SK-N-SH (cell line): ENCODE measurements at regions not wholly inside any gene's neighbourhood (a gene's known extent, or its start where the extent isn't known, plus 50 kb on each side); places are given as distances from the start of the nearest gene placed in this dataset.

Experiments
- CTCF ChIA-PET: fragments of 300-600, 350-600 bp; formaldehyde crosslinking; extraction: SDS; loops from one replicate; lab custom pipeline; 2021; lab: Yijun Ruan, JAX
- POLR2A ChIA-PET: fragments of 350-600 bp; sonication (Branson Sonifier 250); formaldehyde crosslinking; extraction: SDS; loops from one replicate; lab custom pipeline; 2020; ENCODE audit warnings: antibody characterized with exemption, inconsistent platforms; lab: Yijun Ruan, JAX
- DNase-seq: peaks from one replicate; pipeline ENCODE4 v3.0.0; 2012
- H2AFZ ChIP-seq: fragments of 200-600 bp; sonication (generic); 2 replicates; pipeline ENCODE4 v1.8.1; 2016; ENCODE audit warnings: antibody characterized with exemption, mild to moderate bottlenecking, low read depth
- H3F3A ChIP-seq: fragments of 200-600 bp; sonication (generic); replicated peaks from 2 replicates; pipeline ENCODE3; 2016; ENCODE audit warnings: antibody characterized with exemption, mild to moderate bottlenecking; ENCODE audit not compliant: insufficient read depth
- H3K27ac ChIP-seq, 2 experiments: fragments of 200-500 bp in 1 of 2; fragments of 200-600 bp in 1 of 2; sonication (Bioruptor generic) in 1 of 2; sonication (generic), shearing (Covaris generic) in 1 of 2; 2 replicates each; pipeline versions ENCODE4 v1.5.1 to v1.6.1; 2014 to 2016; ENCODE audit warnings: low read depth in 2 of 2, inconsistent platforms in 1 of 2, low read length in 1 of 2, mild to moderate bottlenecking in 1 of 2, mixed read lengths in 1 of 2
- H3K27me3 ChIP-seq: fragments of 200-600 bp; sonication (generic), shearing (Covaris generic); 2 replicates; pipeline ENCODE4 v1.6.1; 2016; ENCODE audit warnings: mixed run types; ENCODE audit not compliant: insufficient read depth
- H3K36me3 ChIP-seq, 2 experiments: fragments of 200-500 bp in 1 of 2; fragments of 200-600 bp in 1 of 2; sonication (Bioruptor generic) in 1 of 2; sonication (generic) in 1 of 2; replicated peaks in 1 of 2; 2 replicates each; pipeline versions ENCODE3 to v1.5.1; 2014 to 2016; ENCODE audit warnings: low read length in 1 of 2, mild to moderate bottlenecking in 1 of 2; ENCODE audit not compliant: insufficient read depth in 2 of 2, control insufficient read depth in 1 of 2
- H3K4me1 ChIP-seq, 2 experiments: fragments of 200-500 bp in 1 of 2; fragments of 200-600 bp in 1 of 2; sonication (Bioruptor generic) in 1 of 2; sonication (generic), shearing (Covaris generic) in 1 of 2; 2 replicates each; pipeline versions ENCODE4 v1.5.1 to v1.6.1; 2014 to 2016; ENCODE audit warnings: low read depth in 1 of 2, low read length in 1 of 2, mixed run types in 1 of 2; ENCODE audit not compliant: insufficient read depth in 2 of 2, control insufficient read depth in 1 of 2
- H3K4me2 ChIP-seq: fragments of 200-600 bp; sonication (generic), shearing (Covaris generic); 2 replicates; pipeline ENCODE4 v1.6.1; 2017; ENCODE audit warnings: mixed run types
- H3K4me3 ChIP-seq, 2 experiments: fragments of 200-500 bp in 1 of 2; fragments of 200-600 bp in 1 of 2; sonication (Bioruptor generic) in 1 of 2; sonication (generic), shearing (Covaris generic) in 1 of 2; 2 replicates each; pipeline versions ENCODE4 v1.5.1 to v1.8.1; 2014 to 2016; ENCODE audit warnings: low read depth in 2 of 2, inconsistent platforms in 1 of 2, low read length in 1 of 2, mild to moderate bottlenecking in 1 of 2, mixed read lengths in 1 of 2, moderate library complexity in 1 of 2
- H3K79me2 ChIP-seq: fragments of 200-600 bp; sonication (generic); 2 replicates; pipeline ENCODE4 v1.8.1; 2017; ENCODE audit warnings: mild to moderate bottlenecking; ENCODE audit not compliant: insufficient read depth
- H3K9ac ChIP-seq: fragments of 200-600 bp; sonication (generic); 2 replicates; pipeline ENCODE4 v1.6.1; 2017; ENCODE audit warnings: mixed run types
- H3K9me2 ChIP-seq: fragments of 200-600 bp; sonication (generic); 2 replicates; pipeline ENCODE4 v1.6.1; 2017; ENCODE audit warnings: mixed run types
- H3K9me3 ChIP-seq: fragments of 200-600 bp; sonication (generic); 2 replicates; pipeline ENCODE4 v1.6.1; 2017; ENCODE audit warnings: mixed run types, mild to moderate bottlenecking, moderate library complexity
- H4K20me1 ChIP-seq: fragments of 200-600 bp; sonication (generic); 2 replicates; pipeline ENCODE4 v1.6.1; 2017; ENCODE audit warnings: mild to moderate bottlenecking, mixed run types; ENCODE audit not compliant: insufficient read depth
- CHD2 ChIP-seq: fragments of 150-350 bp; IDR thresholded peaks from 2 replicates; pipeline ENCODE4 v1.6.1; 2018; ENCODE audit warnings: low read length; ENCODE audit not compliant: partially characterized antibody
- EP300 ChIP-seq, 2 experiments: IDR thresholded peaks; 2 replicates each; pipeline versions ENCODE4 v1.4.0 to v1.6.1; 2012; ENCODE audit warnings: borderline replicate concordance in 1 of 2, low read depth in 1 of 2, low read length in 1 of 2
- FOXJ3 ChIP-seq: sonication (generic); formaldehyde crosslinking; IDR thresholded peaks from 2 replicates; pipeline ENCODE4 v1.5.1; 2020; ENCODE audit warnings: mild to moderate bottlenecking, missing genetic modification reagents
- FOXM1 ChIP-seq: IDR thresholded peaks from 2 replicates; pipeline ENCODE4 v1.4.0; 2012; ENCODE audit warnings: low read depth, mild to moderate bottlenecking
- MEF2A ChIP-seq: IDR thresholded peaks from 2 replicates; pipeline ENCODE4 v1.4.0; 2012; ENCODE audit warnings: low read depth, borderline replicate concordance
- NFIC ChIP-seq: IDR thresholded peaks from 2 replicates; pipeline ENCODE4 v1.4.0; 2012; ENCODE audit warnings: borderline replicate concordance
- RCOR1 ChIP-seq: fragments of 150-350 bp; IDR thresholded peaks from 2 replicates; pipeline ENCODE4 v1.6.1; 2017; ENCODE audit warnings: antibody characterized with exemption, low read length
- RXRA ChIP-seq: IDR thresholded peaks from 2 replicates; pipeline ENCODE4 v1.4.0; 2012; ENCODE audit warnings: low read depth, mild to moderate bottlenecking, borderline replicate concordance
- TAF1 ChIP-seq: IDR thresholded peaks from 2 replicates; pipeline ENCODE4 v1.6.1; 2012; ENCODE audit warnings: low read depth, mild to moderate bottlenecking, low read length, moderate library complexity, borderline replicate concordance
- YY1 ChIP-seq: IDR thresholded peaks from 2 replicates; pipeline ENCODE4 v1.4.0; 2012; ENCODE audit warnings: low read depth, mild to moderate bottlenecking
- WGBS: methylation state at CpG from one replicate; pipeline ENCODE4 v1.1.6; 2017; ENCODE audit warnings: low lambda C conversion rate; 5-methylcytosine and 5-hydroxymethylcytosine counted together
- TF ChIP-seq, protein P1 (sequence below): IDR thresholded peaks from 2 replicates; pipeline ENCODE4 v1.6.1; 2012; ENCODE audit warnings: mild to moderate bottlenecking, low read depth, low read length, moderate library complexity
- TF ChIP-seq, protein P2 (sequence below): IDR thresholded peaks from 2 replicates; pipeline ENCODE4 v1.4.0; 2012; ENCODE audit warnings: low read depth, borderline replicate concordance
- TF ChIP-seq, protein P3 (sequence below): IDR thresholded peaks from 2 replicates; pipeline ENCODE4 v1.4.0; 2012; ENCODE audit warnings: low read depth
- TF ChIP-seq, protein P4 (sequence below): fragments of 200-600 bp; sonication (generic); IDR thresholded peaks from 2 replicates; pipeline ENCODE4 v1.6.1; 2017; ENCODE audit warnings: antibody characterized with exemption, mild to moderate bottlenecking, moderate library complexity

DNA sequence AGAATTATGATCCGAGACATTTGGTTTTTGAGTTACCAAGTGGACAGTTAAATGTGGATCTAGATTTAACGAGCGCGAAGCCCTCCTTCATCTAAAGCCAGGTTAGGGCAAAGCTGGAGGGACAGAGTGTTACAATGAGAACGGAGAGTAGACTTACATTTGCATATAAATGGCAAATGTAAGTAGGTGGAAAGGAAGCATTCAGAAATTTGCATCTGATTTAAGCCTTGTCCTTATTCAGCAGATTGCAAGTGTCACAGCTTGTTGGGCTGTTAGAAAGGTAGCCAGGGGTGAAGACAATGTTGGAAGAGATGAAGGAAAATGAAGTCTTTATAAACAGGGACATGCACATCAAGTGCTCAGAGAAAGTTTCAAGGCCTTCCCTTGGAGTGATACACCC lies 806.2 kb downstream of the GALC start (continued):
- TF ChIP-seq RXRA (no peak), MEF2A (no peak)
- TF ChIP-seq, protein P1, sequence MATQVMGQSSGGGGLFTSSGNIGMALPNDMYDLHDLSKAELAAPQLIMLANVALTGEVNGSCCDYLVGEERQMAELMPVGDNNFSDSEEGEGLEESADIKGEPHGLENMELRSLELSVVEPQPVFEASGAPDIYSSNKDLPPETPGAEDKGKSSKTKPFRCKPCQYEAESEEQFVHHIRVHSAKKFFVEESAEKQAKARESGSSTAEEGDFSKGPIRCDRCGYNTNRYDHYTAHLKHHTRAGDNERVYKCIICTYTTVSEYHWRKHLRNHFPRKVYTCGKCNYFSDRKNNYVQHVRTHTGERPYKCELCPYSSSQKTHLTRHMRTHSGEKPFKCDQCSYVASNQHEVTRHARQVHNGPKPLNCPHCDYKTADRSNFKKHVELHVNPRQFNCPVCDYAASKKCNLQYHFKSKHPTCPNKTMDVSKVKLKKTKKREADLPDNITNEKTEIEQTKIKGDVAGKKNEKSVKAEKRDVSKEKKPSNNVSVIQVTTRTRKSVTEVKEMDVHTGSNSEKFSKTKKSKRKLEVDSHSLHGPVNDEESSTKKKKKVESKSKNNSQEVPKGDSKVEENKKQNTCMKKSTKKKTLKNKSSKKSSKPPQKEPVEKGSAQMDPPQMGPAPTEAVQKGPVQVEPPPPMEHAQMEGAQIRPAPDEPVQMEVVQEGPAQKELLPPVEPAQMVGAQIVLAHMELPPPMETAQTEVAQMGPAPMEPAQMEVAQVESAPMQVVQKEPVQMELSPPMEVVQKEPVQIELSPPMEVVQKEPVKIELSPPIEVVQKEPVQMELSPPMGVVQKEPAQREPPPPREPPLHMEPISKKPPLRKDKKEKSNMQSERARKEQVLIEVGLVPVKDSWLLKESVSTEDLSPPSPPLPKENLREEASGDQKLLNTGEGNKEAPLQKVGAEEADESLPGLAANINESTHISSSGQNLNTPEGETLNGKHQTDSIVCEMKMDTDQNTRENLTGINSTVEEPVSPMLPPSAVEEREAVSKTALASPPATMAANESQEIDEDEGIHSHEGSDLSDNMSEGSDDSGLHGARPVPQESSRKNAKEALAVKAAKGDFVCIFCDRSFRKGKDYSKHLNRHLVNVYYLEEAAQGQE, result no peak
- TF ChIP-seq, protein P2, sequence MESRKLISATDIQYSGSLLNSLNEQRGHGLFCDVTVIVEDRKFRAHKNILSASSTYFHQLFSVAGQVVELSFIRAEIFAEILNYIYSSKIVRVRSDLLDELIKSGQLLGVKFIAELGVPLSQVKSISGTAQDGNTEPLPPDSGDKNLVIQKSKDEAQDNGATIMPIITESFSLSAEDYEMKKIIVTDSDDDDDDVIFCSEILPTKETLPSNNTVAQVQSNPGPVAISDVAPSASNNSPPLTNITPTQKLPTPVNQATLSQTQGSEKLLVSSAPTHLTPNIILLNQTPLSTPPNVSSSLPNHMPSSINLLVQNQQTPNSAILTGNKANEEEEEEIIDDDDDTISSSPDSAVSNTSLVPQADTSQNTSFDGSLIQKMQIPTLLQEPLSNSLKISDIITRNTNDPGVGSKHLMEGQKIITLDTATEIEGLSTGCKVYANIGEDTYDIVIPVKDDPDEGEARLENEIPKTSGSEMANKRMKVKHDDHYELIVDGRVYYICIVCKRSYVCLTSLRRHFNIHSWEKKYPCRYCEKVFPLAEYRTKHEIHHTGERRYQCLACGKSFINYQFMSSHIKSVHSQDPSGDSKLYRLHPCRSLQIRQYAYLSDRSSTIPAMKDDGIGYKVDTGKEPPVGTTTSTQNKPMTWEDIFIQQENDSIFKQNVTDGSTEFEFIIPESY, result no peak

DNA sequence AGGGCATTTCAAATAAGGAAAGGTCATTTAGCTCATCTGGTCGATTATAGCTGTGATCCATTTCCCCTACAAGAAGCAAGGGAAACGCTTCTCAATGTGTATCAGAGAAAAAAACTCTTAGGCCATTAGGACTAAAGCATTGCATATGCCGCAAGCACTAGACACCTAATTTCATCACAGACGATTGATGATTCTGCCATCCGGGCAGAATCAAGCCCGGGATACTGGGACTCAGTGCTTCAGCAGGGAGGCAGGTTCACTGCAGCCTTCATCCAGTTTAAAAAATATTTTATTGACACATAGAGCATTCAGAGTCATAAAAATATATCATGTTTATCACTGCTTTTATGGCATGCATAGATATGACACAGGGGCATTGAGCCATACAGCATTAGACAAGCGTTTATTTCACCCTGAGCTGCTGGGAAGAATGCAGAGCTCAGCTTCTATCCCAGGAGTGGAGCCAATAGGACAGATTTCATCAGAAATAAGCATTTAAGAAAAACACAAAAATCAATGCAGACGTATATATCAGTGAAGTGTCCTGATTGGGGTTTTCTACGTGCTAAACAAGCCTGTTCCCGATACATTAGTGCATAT lies 806.9 kb downstream of the GALC start:
- 2% methylated on average over 10 of the region's 10 CpGs for WGBS
- no peak for TF ChIP-seq EP300 (IDR thresholded peaks at IDR 0.05; ENCODE audit: borderline replicate concordance in 1 of 2, low read depth in 1 of 2, low read length in 1 of 2)
- no peak for TF ChIP-seq MEF2A
- TF ChIP-seq CHD2, result no peak
- TF ChIP-seq, protein P1, result no peak
- no peak for TF ChIP-seq FOXJ3 (CRISPR knock-in tag)
- TF ChIP-seq YY1, result no peak
- no peak for TF ChIP-seq FOXM1
- TF ChIP-seq, protein P3, sequence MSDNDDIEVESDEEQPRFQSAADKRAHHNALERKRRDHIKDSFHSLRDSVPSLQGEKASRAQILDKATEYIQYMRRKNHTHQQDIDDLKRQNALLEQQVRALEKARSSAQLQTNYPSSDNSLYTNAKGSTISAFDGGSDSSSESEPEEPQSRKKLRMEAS, result no peak
- no peak for TF ChIP-seq RCOR1
- no peak for TF ChIP-seq TAF1
- no peak for TF ChIP-seq RXRA
- TF ChIP-seq, protein P4, sequence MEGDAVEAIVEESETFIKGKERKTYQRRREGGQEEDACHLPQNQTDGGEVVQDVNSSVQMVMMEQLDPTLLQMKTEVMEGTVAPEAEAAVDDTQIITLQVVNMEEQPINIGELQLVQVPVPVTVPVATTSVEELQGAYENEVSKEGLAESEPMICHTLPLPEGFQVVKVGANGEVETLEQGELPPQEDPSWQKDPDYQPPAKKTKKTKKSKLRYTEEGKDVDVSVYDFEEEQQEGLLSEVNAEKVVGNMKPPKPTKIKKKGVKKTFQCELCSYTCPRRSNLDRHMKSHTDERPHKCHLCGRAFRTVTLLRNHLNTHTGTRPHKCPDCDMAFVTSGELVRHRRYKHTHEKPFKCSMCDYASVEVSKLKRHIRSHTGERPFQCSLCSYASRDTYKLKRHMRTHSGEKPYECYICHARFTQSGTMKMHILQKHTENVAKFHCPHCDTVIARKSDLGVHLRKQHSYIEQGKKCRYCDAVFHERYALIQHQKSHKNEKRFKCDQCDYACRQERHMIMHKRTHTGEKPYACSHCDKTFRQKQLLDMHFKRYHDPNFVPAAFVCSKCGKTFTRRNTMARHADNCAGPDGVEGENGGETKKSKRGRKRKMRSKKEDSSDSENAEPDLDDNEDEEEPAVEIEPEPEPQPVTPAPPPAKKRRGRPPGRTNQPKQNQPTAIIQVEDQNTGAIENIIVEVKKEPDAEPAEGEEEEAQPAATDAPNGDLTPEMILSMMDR, result no peak
- no peak for TF ChIP-seq NFIC
- TF ChIP-seq, all 33 proteins: peak for 0
- Histone ChIP-seq H3F3A (no peaks in the 10 kb centered on the region), H3K9me2 (no peaks in the 10 kb centered on the region), H3K4me2 (no peak overlapping the region), H3K36me3 (no peaks in the 10 kb centered on the region), H4K20me1 (no peaks in the 10 kb centered on the region), H3K9ac (no peak overlapping the region), H3K4me1 (no peaks in the 10 kb centered on the region), H3K4me3 (no peak overlapping the region), H3K27me3 (no peaks in the 10 kb centered on the region), H3K79me2 (no peaks in the 10 kb centered on the region), H3K9me3 (no peaks in the 10 kb centered on the region), H3K27ac (no peak overlapping the region), H2AFZ (no peak overlapping the region)
- ChIA-PET POLR2A (no interaction called here), CTCF (no interaction called here)
- DNase-seq, result no peak
